ENCODE measurements at regions not wholly inside any gene's neighbourhood (a gene's known extent, or its start where the extent isn't known, plus 50 kb on each side); places are given as distances from the start of the nearest gene placed in this dataset.

GRCh38 chrX:101160001-101160400 is 59.6 kb upstream of the DRP2 start:
- peak; percentile 53 for DNase-seq

DNA sequence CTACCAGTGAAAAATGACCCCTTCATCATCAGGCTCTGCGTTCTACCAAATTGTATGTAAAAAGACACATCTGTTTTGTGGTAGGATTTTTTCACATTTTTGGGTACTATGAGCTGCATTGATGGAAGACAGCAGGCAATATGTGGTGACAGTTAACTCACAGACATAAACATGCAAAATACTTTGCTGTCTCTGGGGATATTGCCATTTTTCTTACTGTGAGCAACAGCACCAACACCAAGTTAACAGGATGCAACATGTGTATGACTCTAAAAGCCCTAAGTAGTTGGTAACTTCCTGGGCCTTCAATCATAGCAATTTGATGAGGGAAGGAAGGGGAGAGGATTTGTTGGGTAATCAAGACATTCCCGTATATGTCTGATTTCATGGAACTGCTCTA is 56.4 kb upstream of the DRP2 start:
- DNase-seq = no peak

DNA sequence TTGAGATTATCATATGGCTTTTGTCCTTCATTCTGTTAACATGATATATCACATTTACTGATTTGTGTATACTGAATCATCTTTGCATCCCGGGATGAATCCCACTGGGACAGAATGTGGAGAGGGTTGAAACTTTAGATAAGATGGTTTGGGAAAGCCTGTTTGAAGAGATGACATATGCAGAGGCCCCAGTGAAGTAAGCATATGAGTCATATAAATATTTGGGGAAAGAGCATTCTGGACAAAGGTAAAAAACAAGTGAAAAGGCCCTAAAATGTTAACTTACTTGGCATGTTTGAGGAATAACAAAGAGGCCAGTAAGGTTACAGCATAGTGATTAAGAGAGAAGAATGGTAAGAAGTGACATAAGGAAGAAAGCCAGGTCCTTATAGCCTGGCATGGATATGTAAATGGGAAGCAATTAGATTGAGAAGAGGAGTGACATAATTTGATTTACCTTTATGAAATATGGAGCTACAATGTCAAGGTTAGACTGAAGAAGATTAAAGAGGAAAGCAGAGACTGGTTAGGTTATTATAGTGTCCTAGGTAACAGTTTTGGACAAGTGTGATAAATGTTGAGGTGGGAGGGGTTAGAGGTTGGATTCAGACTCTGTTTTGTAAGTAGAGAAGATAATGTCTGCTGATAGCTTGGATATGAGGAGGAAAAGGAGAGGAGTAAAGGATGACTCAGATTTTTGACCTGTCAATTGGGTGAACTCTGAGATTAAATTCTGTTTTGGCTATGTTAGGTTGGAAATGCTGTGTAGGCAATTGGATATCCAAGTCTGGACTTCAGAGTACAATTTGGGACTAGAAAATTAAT is 54.6 kb upstream of the DRP2 start:
- DNase-seq = peak; percentile 49

Measured in fibroblast of skin of right biceps (primary cell).